HG03159 (cell line): ENCODE measurements at regions not wholly inside any gene's neighbourhood (a gene's known extent, or its start where the extent isn't known, plus 50 kb on each side); places are given as distances from the start of the nearest gene placed in this dataset.
"Not testable (repeated sequence)": the region's sequence is repeated elsewhere in the genome, so short reads cannot be mapped to it uniquely, and the experiment has no call there.

ENCODE experiments used
- ATAC-seq: cut with Tn5 transposase; IDR thresholded peaks from one replicate; pipeline ENCODE4 v1.9.1; 2021; ENCODE audit warnings: mild to moderate bottlenecking, moderate library complexity; ENCODE audit not compliant: unreplicated experiment

DNA sequence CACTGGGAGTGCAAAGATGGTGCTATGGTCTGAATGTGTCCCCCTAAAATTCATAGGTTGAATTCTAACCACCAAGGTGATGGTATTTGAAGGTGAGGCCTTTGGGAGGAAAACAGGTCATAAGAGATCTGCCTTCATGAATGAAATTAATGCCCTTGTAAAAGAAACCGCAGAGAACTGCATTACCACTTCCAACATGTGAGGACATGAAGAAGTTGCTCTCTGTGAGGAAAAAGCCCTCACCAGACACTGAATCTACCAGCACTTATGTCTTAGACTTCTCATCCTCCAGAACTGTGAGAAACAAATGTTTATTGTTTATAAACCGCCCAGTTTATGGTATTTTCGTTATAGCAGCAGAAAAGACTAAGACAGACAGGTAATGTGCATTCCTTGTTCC lies 224.7 kb upstream of the C1orf87 start:
- no peak for ATAC-seq

DNA sequence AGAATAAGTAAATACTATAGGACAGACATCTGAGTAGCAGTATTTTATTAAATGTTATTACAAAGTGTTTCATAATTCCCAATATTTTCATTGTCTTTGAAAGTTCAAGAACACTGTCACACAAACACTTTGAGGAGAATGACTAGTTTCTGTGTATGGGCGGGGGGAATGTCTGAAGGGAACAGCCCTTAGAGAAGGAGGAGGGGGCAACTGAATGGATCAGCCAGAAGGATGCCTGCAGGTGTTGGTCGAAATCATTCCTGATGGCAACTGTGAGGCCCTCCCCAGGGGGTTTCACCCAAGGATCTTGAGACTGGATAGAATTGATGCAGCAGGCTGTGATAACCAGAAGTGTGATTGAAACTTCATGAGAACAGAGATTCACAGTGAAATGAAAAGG lies 223.2 kb upstream of the C1orf87 start:
- no peak for ATAC-seq

DNA sequence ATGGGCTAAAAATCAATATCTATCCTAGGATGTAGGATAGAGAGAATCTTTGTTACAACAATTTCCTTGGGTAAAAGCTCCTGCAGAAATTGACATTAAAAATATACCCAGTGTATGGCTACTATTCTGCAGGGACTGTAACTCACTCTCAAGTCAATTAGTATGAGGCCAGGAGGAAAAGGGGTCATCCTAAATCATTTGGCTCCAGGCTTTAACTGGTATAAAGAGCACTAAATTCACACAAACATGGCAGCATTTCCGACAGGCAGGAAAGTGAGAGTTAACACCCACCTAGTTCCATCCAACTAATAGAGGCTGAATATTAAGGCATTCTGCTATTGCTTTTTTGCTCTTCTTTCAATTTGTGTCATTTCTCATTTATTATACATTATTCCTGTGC lies 218.6 kb upstream of the C1orf87 start:
- ATAC-seq = no peak

DNA sequence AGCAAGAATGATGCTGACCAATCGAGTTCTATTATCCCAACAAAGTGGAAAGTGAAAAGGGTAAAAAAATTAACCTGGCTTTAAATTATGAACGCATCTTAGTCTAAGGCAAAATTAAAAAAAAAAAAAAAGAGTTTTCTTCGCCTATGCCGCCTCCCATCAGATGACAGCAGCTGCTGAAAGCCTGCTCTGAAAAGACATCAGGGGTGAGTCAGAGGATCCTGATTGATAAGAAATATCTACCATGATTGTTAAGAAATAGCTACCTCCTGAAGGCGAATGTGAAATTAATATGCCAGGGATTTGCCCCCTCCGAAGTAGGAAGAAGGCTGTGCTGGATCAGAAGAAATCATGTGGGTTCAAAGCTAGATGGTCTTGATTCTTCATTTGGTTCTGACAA lies 216.8 kb upstream of the C1orf87 start:
- ATAC-seq = no peak

- ATAC-seq = no peak
Observed at GRCh38 chr1:60287536-60287935, 214.0 kb upstream of the C1orf87 start.

DNA sequence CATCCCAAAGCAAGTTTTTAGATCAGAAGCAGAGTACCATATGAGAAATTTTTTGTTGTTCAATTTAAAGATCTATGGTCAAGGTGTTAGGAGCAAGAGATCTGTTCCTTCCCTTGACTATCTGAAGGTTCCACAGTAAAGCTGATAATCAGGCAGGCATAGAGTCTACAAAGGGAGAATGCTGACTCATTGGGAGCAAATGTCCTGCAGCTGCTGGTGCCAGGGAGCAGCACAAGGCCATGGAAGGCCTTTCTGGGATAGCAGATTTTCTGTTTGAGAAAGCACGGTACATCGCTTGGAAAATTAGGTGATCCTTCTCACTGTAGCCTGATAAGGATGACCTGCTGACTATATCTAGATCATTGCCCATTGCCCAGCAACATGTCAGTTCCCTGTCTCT lies 210.1 kb upstream of the C1orf87 start:
- no peak for ATAC-seq

DNA sequence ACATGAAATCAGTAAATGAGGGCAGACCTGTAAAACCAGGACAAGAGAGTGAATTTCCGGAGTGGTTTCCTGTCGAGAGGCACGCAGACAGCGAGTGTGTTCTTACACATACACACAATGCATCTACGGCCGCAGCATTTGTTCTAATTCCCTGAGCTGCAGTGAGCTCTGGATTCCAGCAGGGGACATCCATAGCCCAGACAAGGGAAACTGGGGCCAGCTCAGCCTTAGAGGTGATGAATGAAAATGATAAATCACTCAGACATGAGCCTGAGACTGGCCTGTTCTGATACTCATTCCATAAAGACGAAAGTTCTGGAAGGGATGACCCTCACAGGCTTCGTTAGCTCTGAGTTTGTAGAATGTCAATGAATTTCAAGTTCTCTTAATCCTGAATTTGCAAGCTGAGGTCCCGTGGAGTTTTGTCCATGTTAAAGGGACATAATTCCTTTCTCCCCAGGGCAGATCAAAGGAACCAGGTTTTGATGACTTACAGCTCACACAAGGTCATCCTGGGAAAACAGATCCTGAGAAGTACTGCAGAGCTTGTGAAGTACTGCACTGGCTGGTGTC lies 207.9 kb upstream of the C1orf87 start:
- ATAC-seq = peak; percentile 94

DNA sequence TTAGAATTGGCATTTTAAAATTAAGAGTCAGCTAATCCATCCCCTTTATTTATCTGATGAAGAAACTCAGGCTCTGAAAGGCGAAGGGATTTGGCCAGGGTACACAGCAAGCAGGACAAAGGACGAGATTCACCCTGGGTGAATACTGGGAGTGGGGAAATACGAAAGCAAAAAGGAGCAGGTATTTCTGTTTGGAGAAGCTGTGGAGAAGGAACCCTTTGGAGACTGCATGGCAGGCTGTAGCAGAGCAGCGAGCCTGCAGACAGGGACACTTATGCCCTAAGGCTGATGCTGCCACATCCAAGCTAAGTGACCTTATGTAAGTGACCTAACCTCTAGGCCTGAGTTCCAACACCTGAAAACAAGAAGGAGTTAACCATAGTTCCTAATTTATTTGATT lies 207.2 kb upstream of the C1orf87 start:
- no peak for ATAC-seq

DNA sequence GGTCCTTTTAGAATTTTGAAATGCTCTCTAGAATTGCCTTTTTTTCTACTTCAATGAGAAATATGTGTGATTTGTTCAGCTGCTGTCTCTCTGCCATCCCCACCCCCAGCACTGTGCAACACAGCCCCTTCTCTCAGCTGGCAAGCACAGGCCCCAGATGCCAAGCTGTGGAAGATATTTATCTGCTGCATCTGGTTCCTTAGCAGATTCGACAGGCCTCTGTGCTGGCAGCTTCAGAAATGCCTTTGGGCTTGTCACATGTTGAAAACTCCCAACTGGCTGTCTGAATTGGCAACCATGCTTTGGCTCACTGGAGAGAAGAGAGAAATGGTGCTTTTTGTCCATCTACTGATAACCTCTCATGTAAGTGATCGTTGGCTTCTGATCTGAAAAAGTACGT lies 206.7 kb upstream of the C1orf87 start:
- ATAC-seq = no peak

GRCh38 chr1:60279798-60280197 lies 206.2 kb upstream of the C1orf87 start:
- ATAC-seq = no peak

GRCh38 chr1:60277269-60277668 lies 203.7 kb upstream of the C1orf87 start:
- no peak for ATAC-seq

GRCh38 chr1:60274422-60275290 lies 201.1 kb upstream of the C1orf87 start:
- no peak for ATAC-seq

DNA sequence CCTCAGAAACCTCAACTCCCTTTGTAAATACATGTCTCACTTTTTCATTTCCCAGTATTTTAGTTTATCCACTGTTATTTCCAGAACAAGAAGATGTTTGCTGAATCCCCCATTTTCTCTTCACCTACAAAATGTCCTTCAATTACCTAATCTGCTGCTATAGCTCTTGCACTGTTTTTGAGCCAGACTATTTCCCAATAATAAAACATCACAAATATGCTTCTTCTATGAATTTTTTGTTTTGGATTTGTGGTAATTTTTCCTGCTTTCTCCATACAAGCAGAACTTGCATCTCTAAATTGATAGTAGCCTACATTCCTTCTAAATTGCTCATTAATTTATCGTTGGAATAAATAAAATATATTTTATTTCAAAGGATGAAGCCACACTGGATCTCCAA lies 199.6 kb upstream of the C1orf87 start:
- ATAC-seq = no peak

GRCh38 chr1:60271041-60271440 lies 197.5 kb upstream of the C1orf87 start:
- ATAC-seq = no peak

- ATAC-seq = no peak
Observed at GRCh38 chr1:60268451-60268850, 194.9 kb upstream of the C1orf87 start.

GRCh38 chr1:60265560-60266535 lies 192.3 kb upstream of the C1orf87 start:
- ATAC-seq = no peak

- ATAC-seq = no peak
Observed at GRCh38 chr1:60262701-60263100, 189.1 kb upstream of the C1orf87 start.

DNA sequence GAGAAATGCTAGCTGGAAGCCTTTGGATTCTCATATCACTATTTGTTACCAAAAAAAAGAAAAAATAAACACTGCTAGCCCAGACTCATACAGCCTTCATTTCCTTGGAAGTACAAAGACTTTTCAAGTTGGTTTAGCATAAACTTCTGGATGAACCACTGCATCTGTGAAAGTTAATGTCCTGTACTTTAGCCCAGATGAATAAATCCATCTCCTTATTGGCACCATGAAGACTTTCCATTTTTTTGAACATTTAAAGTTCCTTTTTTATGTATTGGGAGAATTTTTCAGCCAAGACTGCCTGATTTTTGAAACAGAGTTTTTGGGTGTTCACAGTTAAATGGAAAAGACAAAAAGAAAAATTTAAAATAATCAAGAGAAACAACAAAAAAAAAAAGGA lies 184.0 kb upstream of the C1orf87 start:
- ATAC-seq = no peak

DNA sequence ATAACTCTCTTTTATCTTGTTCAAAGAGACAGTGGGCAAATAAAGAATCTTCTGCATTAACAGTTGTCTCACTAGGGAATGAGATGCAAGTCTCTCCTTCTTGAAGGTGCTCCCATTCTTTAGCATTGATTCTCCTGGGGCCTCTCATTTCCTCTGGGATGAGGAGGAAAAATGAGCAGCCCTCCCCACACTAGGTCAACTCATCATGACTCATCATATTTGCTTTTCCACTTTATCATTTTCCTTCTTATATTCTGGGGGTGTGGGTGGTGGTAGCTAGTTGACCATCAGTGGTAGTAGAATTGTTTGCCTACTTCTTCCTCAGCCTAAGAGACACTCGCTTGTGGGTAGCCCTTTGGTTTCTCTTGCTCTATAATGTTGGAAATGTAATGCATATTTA lies 182.0 kb upstream of the C1orf87 start:
- ATAC-seq = no peak

DNA sequence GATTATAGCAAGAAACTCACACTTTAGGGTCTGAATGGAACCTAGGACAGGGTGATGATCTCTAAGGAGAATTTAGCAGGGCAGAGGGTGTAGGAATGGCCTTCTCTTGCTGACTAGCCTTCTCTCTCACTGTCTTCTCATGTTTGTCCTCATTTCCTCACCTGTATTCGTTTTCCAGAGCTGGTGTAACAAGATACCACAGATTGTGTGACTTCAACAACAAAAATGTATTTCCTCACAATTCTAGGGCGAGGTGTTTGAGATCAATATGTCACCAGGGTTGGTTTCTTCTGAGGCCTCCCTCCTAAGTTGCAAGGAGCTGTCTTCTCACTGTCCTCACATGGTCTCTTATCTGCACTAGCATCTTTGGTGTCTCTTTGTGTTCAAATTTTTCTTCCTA lies 177.9 kb upstream of the C1orf87 start:
- ATAC-seq = no peak

- ATAC-seq = not testable (repeated sequence)
Observed at GRCh38 chr1:60247467-60247866, 173.9 kb upstream of the C1orf87 start.
